Keratinocyte (primary cell): ENCODE measurements at regions not wholly inside any gene's neighbourhood (a gene's known extent, or its start where the extent isn't known, plus 50 kb on each side); places are given as distances from the start of the nearest gene placed in this dataset.

Experiments
- DNase-seq: peaks from one replicate; pipeline ENCODE4 v3.0.0-alpha.2; 2011; ENCODE audit warnings: low read depth, missing footprints, low spot score
- FAIRE-seq: peaks from 2 replicates; lab custom pipeline; 2011; peaks lifted over from hg19 to GRCh38; lab: Jason Lieb, UNC
- H2AFZ ChIP-seq: 2 replicates; pipeline ENCODE4 v1.6.0; 2012; ENCODE audit warnings: low read length, control low read depth, inconsistent platforms; ENCODE audit not compliant: control insufficient read depth
- H3K27ac ChIP-seq: 2 replicates; pipeline ENCODE4 v1.5.1; 2011; ENCODE audit warnings: low read length; ENCODE audit not compliant: control insufficient read depth, insufficient read depth
- H3K27me3 ChIP-seq: 3 replicates; pipeline ENCODE4 v1.6.0; 2011; ENCODE audit warnings: low read length; ENCODE audit not compliant: control insufficient read depth, insufficient read depth; ENCODE audit errors: extremely low read depth
- H3K36me3 ChIP-seq, 2 experiments: 2 replicates in 1 of 2; 3 replicates in 1 of 2; pipeline ENCODE4 v1.5.1; 2011; ENCODE audit warnings: low read length in 2 of 2, mild to moderate bottlenecking in 1 of 2; ENCODE audit not compliant: control insufficient read depth in 2 of 2, insufficient read depth in 2 of 2; ENCODE audit errors: extremely low read depth in 1 of 2
- H3K4me1 ChIP-seq: 3 replicates; pipeline ENCODE4 v1.5.1; 2011; ENCODE audit warnings: low read length; ENCODE audit not compliant: control insufficient read depth, insufficient read depth; ENCODE audit errors: extremely low read depth
- H3K4me2 ChIP-seq: 3 replicates; pipeline ENCODE4 v1.6.0; 2011; ENCODE audit warnings: low read depth, low read length; ENCODE audit not compliant: control insufficient read depth, insufficient read depth; ENCODE audit errors: extremely low read depth
- H3K4me3 ChIP-seq, 3 experiments: fragments of 200-600 bp in 1 of 3; sonication (generic) in 1 of 3; 2 replicates in 2 of 3; 3 replicates in 1 of 3; pipeline ENCODE4 v1.5.1; 2011 to 2016; ENCODE audit warnings: low read length in 3 of 3, mild to moderate bottlenecking in 3 of 3, control low read depth in 2 of 3, inconsistent platforms in 1 of 3, low read depth in 1 of 3, mixed read lengths in 1 of 3, mixed run types in 1 of 3, moderate library complexity in 1 of 3; ENCODE audit not compliant: control insufficient read depth in 2 of 3, insufficient read depth in 2 of 3; ENCODE audit errors: extremely low read depth in 1 of 3
- H3K79me2 ChIP-seq: 2 replicates; pipeline ENCODE4 v1.6.0; 2012; ENCODE audit warnings: low read length; ENCODE audit not compliant: control insufficient read depth, insufficient read depth
- H3K9ac ChIP-seq: 3 replicates; pipeline ENCODE4 v1.6.0; 2011; ENCODE audit warnings: low read length; ENCODE audit not compliant: control insufficient read depth, insufficient read depth; ENCODE audit errors: extremely low read depth
- H3K9me1 ChIP-seq: 3 replicates; pipeline ENCODE4 v1.6.0; 2011; ENCODE audit warnings: low read length; ENCODE audit not compliant: control insufficient read depth, insufficient read depth; ENCODE audit errors: extremely low read depth
- H3K9me3 ChIP-seq: 2 replicates; pipeline ENCODE4 v1.5.1; 2012; ENCODE audit warnings: low read depth, low read length; ENCODE audit not compliant: control insufficient read depth
- H4K20me1 ChIP-seq: 3 replicates; pipeline ENCODE4 v1.6.0; 2011; ENCODE audit warnings: low read length; ENCODE audit not compliant: control insufficient read depth, insufficient read depth; ENCODE audit errors: extremely low read depth
- EZH2 ChIP-seq: IDR thresholded peaks from one replicate; pipeline ENCODE4 v1.6.1; 2012; ENCODE audit warnings: inconsistent platforms, mild to moderate bottlenecking, low read length, moderate library complexity
- dilution Hi-C: fragments of 300-500 bp; cut with MboI; formaldehyde crosslinking; loops from one replicate; pipeline ENCODE4 v1.7.0; 2020; ENCODE audit warnings: low sequenced_read_pairs; ENCODE audit not compliant: extremely low pct_ligation_motif_present
- TF ChIP-seq, protein P1 (sequence below), 3 experiments: IDR thresholded peaks in 1 of 3; conservative IDR thresholded peaks in 1 of 3; optimal IDR thresholded peaks in 1 of 3; 2 replicates in 2 of 3; 3 replicates in 1 of 3; pipeline versions ENCODE3 to v1.5.1; 2011; ENCODE audit warnings: low read length in 3 of 3, mild to moderate bottlenecking in 3 of 3, moderate library complexity in 2 of 3, control low read depth in 1 of 3, inconsistent platforms in 1 of 3; ENCODE audit not compliant: insufficient read depth in 2 of 3; ENCODE audit errors: extremely low read depth in 1 of 3

DNA sequence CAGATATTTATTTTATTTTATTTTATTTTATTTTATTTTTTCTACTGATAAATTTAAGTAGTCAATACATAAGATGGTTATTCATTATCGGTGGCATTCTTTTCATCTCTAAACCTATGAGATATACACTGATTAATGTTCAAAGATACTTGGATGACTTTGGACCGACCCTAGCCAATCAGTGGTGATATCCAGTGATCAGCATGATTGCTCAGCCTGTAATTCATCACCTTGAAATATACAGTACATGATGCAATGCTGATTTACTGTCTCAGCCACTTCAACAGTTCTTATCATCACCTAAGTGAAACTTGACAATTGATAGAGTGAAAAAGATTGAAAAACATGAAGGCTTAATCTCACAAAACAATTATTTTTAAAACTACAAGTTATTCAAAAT is 1651.0 kb downstream of the REEP3 start:
- no peak for DNase-seq
- Histone ChIP-seq H3K27me3 (no peaks in the 10 kb centered on the region), H4K20me1 (no peaks in the 10 kb centered on the region), H2AFZ (no peak overlapping the region), H3K27ac (no peak overlapping the region), H3K36me3 (no peaks in the 10 kb centered on the region), H3K4me3 (no peak overlapping the region), H3K9me3 (no peaks in the 10 kb centered on the region), H3K79me2 (no peaks in the 10 kb centered on the region), H3K9me1 (no peaks in the 10 kb centered on the region), H3K4me1 (no peaks in the 10 kb centered on the region), H3K4me2 (no peak overlapping the region), H3K9ac (no peak overlapping the region)
- dilution Hi-C loops = no loop called here
- TF ChIP-seq EZH2 = no peak
- TF ChIP-seq, protein P1, sequence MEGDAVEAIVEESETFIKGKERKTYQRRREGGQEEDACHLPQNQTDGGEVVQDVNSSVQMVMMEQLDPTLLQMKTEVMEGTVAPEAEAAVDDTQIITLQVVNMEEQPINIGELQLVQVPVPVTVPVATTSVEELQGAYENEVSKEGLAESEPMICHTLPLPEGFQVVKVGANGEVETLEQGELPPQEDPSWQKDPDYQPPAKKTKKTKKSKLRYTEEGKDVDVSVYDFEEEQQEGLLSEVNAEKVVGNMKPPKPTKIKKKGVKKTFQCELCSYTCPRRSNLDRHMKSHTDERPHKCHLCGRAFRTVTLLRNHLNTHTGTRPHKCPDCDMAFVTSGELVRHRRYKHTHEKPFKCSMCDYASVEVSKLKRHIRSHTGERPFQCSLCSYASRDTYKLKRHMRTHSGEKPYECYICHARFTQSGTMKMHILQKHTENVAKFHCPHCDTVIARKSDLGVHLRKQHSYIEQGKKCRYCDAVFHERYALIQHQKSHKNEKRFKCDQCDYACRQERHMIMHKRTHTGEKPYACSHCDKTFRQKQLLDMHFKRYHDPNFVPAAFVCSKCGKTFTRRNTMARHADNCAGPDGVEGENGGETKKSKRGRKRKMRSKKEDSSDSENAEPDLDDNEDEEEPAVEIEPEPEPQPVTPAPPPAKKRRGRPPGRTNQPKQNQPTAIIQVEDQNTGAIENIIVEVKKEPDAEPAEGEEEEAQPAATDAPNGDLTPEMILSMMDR (optimal IDR thresholded peaks at IDR 0.05 in 1 of 3, IDR thresholded peaks at IDR 0.05 in 1 of 3, conservative IDR thresholded peaks at IDR 0.05 in 1 of 3; ENCODE audit: extremely low read depth in 1 of 3, insufficient read depth in 2 of 3, low read length in 3 of 3) = no peak
- FAIRE-seq = no peak

DNA sequence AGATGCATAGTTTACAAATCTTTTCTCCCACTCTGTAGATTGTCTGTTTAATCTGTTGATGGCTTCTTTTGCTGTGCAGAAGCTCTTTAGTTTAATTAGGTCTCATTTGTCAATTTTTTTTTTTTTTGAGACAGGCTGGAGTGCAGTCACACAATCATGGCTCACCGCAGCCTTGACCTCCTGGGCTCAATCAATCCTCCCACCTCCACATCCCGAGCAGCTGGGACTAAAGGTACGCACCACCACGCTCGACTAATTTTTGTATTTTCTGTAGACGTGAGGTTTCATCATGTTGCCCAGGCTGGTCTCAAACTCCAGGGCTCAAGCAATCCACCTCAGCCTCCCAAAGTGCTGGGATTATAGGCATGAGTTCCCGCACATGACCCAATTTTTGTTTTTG is 1655.8 kb downstream of the REEP3 start:
- FAIRE-seq = no peak
- no peak overlapping the region for H2AFZ ChIP-seq
- H3K9ac ChIP-seq = no peak overlapping the region
- no peaks in the 10 kb centered on the region for H3K36me3 ChIP-seq
- H3K9me3 ChIP-seq = no peaks in the 10 kb centered on the region
- TF ChIP-seq, protein P1 (optimal IDR thresholded peaks at IDR 0.05 in 1 of 3, IDR thresholded peaks at IDR 0.05 in 1 of 3, conservative IDR thresholded peaks at IDR 0.05 in 1 of 3; ENCODE audit: extremely low read depth in 1 of 3, insufficient read depth in 2 of 3, low read length in 3 of 3) = no peak
- no peak for TF ChIP-seq EZH2
- H3K9me1 ChIP-seq = no peaks in the 10 kb centered on the region
- no peaks in the 10 kb centered on the region for H4K20me1 ChIP-seq
- H3K27me3 ChIP-seq = no peaks in the 10 kb centered on the region
- dilution Hi-C loops = no loop called here
- no peaks in the 10 kb centered on the region for H3K4me1 ChIP-seq
- H3K79me2 ChIP-seq = no peaks in the 10 kb centered on the region
- H3K4me3 ChIP-seq = no peak overlapping the region
- no peak overlapping the region for H3K4me2 ChIP-seq
- H3K27ac ChIP-seq = no peak overlapping the region
- no peak for DNase-seq
